ENCODE measurements at regions not wholly inside any gene's neighbourhood (a gene's known extent, or its start where the extent isn't known, plus 50 kb on each side); places are given as distances from the start of the nearest gene placed in this dataset.
"Not testable (repeated sequence)": the region's sequence is repeated elsewhere in the genome, so short reads cannot be mapped to it uniquely, and the experiment has no call there.

DNA sequence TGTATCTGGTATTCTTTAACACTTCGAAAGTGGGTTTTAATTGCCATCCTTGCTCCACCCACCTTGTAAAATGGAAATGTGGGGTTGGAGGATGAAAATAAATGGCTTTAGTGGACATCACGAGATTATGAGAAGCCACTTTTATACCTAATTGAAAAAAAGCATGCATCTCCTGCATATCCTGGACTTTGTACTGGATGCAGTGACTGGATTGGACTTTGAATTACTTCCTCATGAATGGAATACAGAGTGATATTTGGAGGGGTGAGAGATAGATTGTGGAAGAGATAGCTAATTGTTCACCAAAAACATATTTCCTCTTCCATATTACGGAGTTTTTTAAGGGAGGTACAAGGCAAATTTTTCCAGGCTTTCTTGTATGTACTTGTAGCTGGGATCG, 813.0 kb downstream of the TENT5A start:
- DNase-seq (ENCODE audit: low spot score) (no peak), FAIRE-seq (no peak)

DNA sequence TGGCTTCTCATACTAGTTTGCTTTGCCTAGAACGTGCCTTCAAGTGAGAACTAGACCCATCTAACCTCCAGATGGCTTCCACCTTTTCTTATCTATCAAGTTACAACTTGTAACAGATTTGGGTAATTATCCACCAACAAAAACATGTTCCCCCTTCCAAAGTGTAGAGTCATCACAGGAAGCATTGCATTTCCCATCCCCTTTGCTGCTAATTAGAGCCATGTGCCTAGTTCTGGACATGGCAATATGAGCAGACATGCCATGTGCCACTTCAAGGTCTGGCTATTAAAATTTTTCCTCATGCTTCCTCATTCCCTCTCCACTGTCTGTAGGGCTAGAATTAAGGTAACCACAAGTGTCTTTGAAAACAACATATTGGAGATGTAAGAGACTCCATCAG, 814.4 kb downstream of the TENT5A start:
- FAIRE-seq (no peak), DNase-seq (ENCODE audit: low spot score) (no peak)

DNA sequence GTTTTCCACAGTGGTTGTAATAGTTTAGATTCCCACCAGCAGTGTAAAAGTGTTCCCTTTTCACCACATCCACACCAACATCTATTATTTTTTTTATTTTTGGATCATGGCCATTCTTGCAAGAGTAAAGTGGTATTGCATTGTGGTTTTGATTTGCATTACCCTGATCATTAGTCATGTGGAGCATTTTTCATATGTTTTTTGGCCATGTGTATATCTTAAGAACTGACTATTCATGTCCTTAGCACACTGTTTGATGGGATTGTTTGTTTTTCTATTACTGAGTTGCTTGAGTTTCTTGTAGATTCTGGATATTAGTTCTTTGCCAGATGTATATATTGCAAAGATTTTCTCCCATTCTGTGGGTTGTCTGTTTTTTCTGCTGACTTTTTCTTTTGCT, 820.1 kb downstream of the TENT5A start:
- no peak for FAIRE-seq
- DNase-seq (ENCODE audit: low spot score), result no peak

DNA sequence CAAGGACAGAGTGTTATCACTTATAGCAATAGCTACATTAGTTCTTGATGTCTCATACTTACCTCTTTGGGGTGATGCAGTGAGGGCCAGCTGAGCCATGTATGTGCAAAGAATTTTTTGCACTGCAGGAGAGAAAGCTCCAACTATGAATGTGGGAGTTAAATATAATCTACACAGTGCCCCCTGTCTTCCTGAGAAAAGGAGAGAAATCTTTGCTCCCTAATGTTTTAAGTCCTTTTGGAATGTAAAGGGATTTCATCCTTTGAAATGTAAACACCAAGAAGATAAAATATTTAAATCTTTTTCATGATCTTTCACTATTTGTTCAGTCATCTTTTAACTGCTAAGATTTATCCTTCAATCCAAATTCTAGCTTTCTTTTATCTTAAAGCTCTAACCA, 822.1 kb downstream of the TENT5A start:
- FAIRE-seq (no peak), DNase-seq (ENCODE audit: low spot score) (no peak)

DNA sequence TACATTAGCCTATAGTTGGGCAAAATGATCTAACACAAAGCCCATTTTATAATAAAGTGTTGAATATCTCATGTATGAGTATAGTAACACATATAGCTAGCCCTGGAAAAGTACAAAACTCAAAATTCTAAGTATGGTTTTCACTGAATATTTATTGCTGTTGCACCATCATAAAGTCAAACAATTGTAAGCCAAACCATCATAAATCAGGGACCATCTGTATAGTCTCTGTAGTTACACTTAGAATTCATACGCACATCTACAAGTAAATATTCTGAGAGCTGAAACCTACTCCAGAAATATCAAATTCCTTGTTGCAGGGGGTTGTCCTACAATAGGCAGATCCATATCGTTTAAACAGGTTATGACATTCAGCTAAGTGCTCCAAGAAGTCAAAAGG, 817.3 kb downstream of the BCKDHB start:
- no peak for FAIRE-seq
- DNase-seq (ENCODE audit: low spot score), result no peak

DNA sequence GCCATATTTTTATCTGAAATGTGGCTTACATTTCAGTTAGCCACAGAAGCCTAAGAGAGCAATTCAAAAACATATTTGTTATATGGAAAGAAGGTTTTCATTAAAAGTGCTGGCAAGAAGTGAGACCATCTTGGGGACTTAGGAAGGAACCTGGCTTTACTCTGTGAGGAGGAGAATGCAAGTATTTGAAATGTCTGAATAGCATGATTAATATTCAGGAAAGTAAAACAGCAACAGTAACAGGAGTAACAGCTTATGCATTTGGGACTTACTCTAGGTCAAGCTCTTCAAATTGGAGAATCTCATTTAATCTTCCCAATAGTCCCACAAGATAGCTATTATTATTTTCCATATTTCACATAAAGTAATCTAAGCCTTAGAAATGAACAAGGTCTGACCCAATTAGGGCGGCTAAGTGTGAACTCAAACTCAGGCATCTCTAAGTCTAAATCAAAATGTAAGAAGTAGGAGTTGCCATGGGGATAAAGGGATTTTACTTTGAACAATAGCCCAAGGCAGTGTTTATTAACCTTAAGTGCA, 816.5 kb downstream of the BCKDHB start:
- DNase-seq (ENCODE audit: low spot score), result no peak

DNA sequence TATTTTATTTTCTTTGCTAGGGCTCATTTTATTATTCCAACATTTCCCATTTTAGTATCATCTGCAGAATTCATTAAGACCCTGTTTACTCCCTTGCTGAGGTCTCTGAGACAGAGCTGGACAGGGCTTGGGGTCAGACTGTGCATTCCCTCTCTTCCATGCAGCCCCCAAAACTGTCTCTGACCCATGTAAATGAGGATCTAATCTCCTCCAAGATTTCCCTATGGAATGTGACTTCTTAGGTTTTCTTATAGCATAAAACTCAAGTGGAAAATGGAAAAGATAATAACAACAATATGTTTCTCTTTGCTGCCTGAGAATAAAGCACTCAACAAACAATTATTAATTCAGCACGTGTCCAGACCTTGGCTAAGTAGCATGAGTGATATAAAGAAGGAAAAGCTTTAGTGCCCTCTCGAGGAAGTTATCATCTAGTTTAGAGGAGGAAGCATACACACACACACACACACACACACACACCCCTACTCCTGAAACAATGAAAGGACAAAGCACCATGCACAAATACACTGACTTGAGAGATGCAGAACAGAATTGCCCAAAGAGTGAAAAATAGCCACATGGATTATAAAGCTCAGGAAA, 815.5 kb downstream of the BCKDHB start:
- no peak for FAIRE-seq

More for the DNA sequence above, 816.5 kb downstream of the BCKDHB start:
- no peak for FAIRE-seq

DNA sequence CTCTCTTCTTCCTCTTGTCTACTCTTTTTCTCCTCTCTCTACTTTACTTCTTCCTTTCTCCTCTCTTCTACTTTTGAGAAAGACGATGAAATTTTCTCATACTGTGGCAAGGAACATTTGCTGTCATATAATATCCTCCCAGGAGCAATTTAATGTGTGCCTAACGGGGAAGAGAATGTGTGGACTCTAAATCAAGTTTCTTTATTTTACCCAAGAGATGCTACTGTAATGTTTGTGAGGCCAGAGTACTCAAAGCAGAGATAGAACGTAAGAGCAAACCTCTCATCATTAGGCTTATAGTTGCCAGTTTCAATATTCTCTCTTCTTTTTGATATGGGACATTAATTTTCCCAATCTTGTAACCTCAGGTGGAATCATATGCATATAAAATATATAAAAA, 801.4 kb downstream of the BCKDHB start:
- DNase-seq (ENCODE audit: low spot score) (no peak), FAIRE-seq (no peak)

More for the DNA sequence above, 815.5 kb downstream of the BCKDHB start:
- no peak for DNase-seq (ENCODE audit: low spot score)

DNA sequence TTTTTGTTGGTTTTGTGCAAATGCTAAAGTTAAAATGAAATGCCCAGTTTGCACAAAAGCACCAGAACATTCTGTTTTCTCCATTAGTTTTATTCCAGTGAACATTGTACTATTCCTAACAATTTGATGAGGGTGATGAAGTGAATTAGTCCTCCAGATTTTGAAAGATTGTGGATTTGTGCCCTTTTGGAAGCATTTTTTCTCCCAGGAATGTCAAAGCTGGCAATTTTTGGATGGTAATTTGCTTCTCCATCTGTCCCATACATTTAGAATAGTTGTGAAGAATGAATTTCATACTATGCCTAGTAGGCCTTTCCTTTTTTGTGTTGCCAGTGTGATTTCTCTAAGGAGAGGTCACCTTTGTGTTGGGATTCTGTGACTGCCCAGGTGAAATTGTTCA, 797.2 kb downstream of the BCKDHB start:
- no peak for FAIRE-seq

DNA sequence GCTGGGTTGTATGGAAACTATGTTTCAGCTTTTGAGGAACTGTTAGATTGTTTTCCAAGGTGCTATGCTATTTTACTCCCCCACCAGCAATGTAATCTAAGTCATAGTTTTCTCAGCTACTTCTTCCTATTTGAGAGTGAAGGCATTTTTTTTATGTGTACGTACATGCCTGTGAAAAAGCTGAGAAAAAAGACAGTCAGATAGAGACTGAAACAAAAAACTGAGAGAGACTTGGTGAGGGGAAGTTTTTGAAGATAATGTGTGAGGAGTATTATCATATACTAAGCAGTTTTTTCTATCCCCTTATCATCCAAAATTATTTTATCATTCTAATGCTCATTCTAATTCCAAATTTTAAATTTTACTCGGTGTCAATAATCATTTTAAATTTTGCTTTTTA, 780.0 kb downstream of the BCKDHB start:
- FAIRE-seq, result no peak
- no peak for DNase-seq (ENCODE audit: low spot score)

More for the DNA sequence above, 797.2 kb downstream of the BCKDHB start:
- DNase-seq (ENCODE audit: low spot score), result no peak

DNA sequence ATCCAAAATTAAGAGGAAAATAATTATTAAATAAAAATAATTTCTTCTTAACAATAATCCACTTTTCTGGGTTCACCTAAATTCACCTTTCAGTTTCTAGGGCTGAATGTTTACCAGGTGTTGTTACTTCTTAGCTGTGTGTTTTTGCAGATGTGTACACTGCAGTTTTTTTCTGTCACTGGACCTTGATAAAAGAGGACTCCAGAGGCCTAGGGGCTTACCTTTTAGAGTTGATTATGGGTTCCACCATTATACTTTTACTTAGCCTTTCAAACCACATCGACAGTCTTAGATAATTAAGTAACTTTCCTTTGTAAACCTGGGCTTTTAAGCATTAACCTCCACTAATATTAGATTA, 766.5 kb downstream of the BCKDHB start:
- FAIRE-seq, result no peak
- no peak for DNase-seq (ENCODE audit: low spot score)

DNA sequence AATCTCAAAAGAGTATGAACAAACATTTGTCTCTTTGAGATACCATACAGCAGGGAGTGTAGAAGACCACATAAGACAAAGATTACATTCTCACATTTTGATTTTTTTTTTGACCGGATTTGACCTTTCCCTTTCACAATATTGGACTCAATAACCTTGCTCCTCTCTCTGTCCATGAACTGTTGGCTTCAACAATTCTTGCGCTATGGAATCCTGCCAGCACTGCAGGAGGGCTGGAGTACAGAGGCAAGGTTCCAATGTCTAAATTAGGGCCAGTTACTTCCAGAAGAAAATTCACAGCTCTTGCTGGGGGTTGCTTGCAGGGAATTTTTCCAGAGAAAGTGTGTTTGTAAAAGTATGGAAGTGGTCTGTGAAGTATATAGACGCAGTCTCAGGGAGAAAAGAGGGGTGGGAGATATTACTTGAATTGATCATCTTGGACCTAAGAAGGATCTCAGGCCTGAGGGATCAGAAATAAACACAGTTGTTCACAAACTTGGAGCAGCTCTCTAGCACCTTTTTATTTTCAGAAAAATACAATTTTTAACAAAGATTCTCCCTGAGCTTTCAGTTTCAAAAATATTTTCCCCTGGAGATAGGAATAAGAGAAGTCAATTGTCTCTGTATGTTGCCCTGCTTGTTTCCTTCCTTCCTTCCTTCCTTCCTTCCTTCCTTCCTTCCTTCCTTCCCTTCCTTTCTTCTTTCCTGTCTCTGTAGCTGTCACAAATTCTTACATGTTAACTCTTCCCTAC, 765.9 kb downstream of the BCKDHB start:
- FAIRE-seq, result no peak
- no peak for DNase-seq (ENCODE audit: low spot score)

DNA sequence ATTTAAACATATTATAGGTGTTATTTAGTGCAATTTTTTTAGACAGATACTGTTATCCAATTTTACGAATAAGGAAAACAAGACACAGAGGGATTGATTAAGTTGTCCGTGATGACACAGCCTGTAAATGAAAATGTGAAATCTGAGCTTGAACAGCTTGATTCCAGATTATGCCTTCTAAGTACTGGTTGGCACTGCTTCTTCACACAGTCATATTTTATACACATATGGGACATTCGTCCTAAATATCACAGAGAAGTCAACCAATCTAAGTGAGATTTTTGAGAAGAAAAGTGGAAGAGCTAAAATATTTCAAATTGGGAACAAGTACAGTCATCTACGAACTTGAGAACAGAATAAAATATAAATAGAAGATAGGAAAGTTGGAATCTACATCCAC, 756.3 kb downstream of the BCKDHB start:
- no peak for DNase-seq (ENCODE audit: low spot score)
- FAIRE-seq, result no peak

DNA sequence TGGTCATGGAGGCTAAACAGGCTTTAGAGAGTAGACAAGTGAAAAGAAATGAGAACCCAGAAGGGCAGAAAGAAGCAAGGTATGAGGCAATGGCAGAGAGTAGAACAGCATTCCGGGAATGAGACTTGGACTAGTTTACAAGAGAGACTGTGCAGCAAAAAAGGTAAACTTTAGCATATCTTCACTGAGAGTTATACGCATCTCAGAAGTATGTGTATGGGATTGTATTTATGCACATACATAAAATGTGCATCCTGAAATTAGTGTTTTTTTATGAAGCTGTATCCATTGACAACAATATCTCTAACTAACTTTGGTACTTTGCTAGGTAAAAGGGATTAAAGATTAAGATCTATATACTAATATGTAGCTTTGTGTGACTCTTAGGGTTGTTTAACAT, 753.6 kb downstream of the BCKDHB start:
- DNase-seq (ENCODE audit: low spot score), result no peak
- FAIRE-seq, result no peak

DNA sequence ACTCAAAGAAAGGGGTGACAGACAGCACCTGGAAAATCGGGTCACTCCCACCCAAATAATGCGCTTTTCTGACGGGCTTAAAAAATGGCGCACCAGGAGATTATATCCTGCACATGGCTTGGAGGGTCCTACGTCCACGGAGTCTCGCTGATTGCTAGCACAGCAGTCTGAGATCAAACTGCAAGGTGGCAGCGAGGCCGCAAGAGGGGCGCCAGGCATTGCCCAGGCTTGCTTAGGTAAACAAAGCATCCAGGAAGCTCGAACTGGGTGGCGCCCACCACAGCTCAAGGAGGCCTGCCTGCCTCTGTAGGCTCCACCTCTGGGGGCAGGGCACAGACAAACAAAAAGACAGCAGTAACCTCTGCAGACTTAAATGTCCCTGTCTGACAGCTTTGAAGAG, 741.5 kb downstream of the BCKDHB start:
- not testable (repeated sequence) for FAIRE-seq; DNase-seq (ENCODE audit: low spot score)

DNA sequence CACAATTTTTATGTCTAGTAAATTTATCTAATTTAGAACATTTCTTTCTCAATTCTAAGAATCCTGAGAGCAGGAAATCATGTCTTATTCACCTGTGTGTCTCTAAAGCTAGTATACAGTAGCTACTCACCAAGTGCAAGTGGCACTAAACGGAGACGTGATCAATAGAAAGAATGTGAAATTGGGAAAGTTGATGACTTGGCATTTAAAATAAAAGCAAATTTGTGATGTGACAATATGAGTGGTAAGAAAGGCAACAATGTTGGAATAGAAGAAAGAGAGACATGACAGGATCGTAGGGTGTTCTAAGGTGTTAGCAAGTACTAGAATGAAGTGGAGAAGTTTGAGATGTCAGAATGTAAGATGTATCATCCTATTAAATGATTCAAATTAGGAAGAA, 725.9 kb downstream of the BCKDHB start:
- FAIRE-seq, result no peak

DNA sequence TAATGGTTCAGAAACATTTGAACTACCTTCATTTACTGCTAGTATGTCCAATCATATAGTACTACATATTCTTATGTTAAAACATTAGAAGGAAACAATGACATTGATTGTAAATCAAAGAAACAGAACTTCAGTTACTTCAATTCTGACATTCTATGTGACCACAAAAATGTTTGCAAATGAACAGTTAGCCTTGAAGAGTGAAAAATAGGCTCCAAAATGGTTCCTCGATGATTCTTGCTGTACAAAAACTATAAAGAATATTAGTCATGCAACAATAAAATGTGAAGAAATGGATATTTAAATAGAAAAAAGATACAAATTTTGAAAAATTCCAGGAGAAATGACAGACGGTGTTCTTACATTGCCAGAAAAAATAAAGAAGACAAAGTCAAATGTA, 686.9 kb downstream of the BCKDHB start:
- FAIRE-seq (no peak), DNase-seq (ENCODE audit: low spot score) (no peak)

More for the DNA sequence above, 725.9 kb downstream of the BCKDHB start:
- DNase-seq (ENCODE audit: low spot score), result no peak

DNA sequence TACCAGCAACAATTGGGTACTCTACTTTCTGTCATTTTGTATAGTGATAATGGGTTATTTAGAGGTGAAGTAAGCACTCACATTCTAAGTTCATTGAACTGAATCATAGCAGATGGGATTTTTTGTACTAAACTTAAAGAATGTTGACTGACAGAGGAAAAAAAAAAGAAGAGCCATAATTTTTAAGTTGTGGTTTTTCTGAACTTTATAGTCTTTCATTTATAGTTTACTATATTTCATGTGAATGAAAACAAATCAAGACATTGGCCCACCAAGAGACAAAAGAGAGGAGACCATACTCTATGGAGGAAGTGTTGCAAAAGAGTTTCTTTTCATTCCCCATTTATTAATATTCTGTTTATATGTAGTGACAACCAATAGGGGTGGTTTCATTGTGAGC, 685.7 kb downstream of the BCKDHB start:
- FAIRE-seq (no peak), DNase-seq (ENCODE audit: low spot score) (no peak)

DNA sequence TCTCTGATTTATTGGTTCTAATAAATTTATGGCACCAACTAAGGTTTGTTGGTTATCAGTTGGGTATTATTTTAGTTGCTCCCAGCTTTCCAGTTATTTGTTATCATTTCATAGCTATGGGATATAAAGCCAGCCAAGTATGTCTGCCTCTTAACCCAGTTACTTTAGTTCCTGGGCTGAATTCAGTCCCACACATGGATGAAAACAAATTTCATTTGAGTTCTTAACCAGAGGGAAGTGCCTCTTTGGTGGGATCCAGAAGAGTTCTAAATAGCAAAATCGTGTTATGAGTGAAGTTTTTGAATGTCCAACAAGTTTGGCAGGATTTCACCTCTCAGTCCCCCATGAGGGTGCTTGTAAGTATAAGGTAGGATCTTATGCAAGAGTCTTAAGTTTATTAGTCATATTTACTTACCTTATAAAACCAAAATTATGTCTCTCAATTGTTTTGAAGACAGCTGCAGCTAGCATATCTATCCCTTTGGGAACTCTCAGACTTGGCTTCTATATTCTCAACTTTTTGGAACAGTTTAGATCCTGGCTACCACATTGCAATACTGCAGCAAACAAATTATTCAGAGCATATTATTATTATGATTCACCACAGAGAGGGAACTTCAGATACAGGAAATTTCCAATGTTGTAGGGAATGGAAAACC, 683.6 kb downstream of the BCKDHB start:
- no peak for DNase-seq (ENCODE audit: low spot score)
- FAIRE-seq, result no peak

DNA sequence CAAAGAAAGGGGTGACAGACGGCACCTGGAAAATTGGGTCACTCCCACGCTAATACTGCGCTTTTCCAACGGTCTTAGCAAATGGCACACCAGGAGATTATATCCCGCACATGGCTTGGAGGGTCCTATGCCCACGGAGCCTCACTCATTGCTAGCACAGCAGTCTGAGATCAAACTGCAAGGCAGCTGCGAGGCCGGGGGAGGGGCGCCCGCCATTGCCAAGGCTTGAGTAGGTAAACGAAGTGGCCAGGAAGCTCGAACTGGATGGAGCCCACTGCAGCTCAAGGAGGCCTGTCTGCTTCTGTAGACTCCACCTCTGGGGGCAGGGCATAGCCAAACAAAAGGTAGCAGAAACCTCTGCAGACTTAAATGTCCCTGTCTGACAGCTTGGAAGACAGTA, 676.8 kb downstream of the BCKDHB start:
- DNase-seq (ENCODE audit: low spot score); FAIRE-seq: not testable (repeated sequence)

DNA sequence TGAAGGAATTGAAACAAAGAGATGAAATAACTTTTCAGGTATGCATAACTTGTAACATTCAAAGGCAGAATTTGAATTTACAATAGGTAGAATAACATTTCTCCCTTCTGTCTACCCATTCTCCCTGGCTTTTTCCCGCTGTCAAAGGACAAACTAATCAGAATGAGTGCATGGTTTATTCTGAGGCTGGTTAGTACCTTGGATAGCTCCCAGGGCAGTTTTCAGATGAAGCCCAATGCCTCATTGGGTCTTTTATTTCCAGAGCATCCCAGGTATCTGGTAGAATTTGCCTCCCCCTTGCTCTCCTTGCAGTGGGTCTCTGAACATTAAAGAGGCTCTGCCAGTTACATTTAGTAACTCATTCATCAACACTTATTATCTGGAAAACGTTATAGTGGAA, 665.5 kb downstream of the BCKDHB start:
- FAIRE-seq (no peak), DNase-seq (ENCODE audit: low spot score) (no peak)

DNA sequence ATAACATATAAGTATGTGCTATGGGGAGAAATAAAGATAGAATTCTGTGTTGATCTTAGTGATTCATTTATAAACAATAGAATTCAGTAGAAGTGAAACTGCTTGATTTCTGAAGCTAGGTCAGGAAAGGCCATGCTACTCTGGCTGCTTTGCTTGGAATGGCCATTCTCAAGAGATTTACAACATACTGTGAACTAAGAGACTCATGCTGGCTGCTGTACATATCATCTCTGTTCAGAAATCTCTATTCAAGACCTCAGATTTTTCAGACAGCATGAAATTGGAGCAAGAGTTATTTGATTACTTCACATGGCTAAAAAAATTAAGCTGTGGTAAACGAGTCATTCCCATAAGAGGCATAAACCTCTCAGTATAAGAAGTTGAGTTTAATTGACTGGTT, 662.6 kb downstream of the BCKDHB start:
- DNase-seq (ENCODE audit: low spot score) (no peak), FAIRE-seq (no peak)

Measured in RCC 7860 (cell line).